ENCODE measurements at regions not wholly inside any gene's neighbourhood (a gene's known extent, or its start where the extent isn't known, plus 50 kb on each side); places are given as distances from the start of the nearest gene placed in this dataset.

- Histone ChIP-seq H3K27me3 (ENCODE audit: insufficient read depth, low read length) (no peaks in the 10 kb centered on the region), H3K27ac (ENCODE audit: low read length) (no peak overlapping the region), H3K4me1 (ENCODE audit: insufficient read depth, low read length) (no peaks in the 10 kb centered on the region), H3K36me3 (ENCODE audit: insufficient read depth, low read depth, low read length) (no peaks in the 10 kb centered on the region), H3K9me3 (ENCODE audit: insufficient read depth, low read depth, low read length) (no peaks in the 10 kb centered on the region), H3K4me3 (ENCODE audit: low read length) (no peak overlapping the region), H3K9ac (ENCODE audit: low read depth, low read length) (no peak overlapping the region)
Measured at GRCh38 chr10:25661632-25662031, 272.4 kb upstream of the MYO3A start.

GRCh38 chr10:25666276-25666675 is 267.8 kb upstream of the MYO3A start:
- no peak overlapping the region for H3K4me3 ChIP-seq (ENCODE audit: low read length)
- H3K36me3 ChIP-seq (ENCODE audit: insufficient read depth, low read depth, low read length) = no peaks in the 10 kb centered on the region
- H3K9ac ChIP-seq (ENCODE audit: low read depth, low read length) = no peak overlapping the region
- no peaks in the 10 kb centered on the region for H3K9me3 ChIP-seq (ENCODE audit: insufficient read depth, low read depth, low read length)
- no peaks in the 10 kb centered on the region for H3K27me3 ChIP-seq (ENCODE audit: insufficient read depth, low read length)
- H3K27ac ChIP-seq (ENCODE audit: low read length) = no peak overlapping the region
- H3K4me1 ChIP-seq (ENCODE audit: insufficient read depth, low read length) = no peaks in the 10 kb centered on the region

GRCh38 chr10:25675204-25675603 is 258.8 kb upstream of the MYO3A start:
- no peaks in the 10 kb centered on the region for H3K36me3 ChIP-seq (ENCODE audit: insufficient read depth, low read depth, low read length)
- H3K9me3 ChIP-seq (ENCODE audit: insufficient read depth, low read depth, low read length) = no peaks in the 10 kb centered on the region
- H3K4me3 ChIP-seq (ENCODE audit: low read length) = no peak overlapping the region
- H3K27me3 ChIP-seq (ENCODE audit: insufficient read depth, low read length) = no peaks in the 10 kb centered on the region
- H3K4me1 ChIP-seq (ENCODE audit: insufficient read depth, low read length) = no peaks in the 10 kb centered on the region
- H3K27ac ChIP-seq (ENCODE audit: low read length) = no peak overlapping the region
- no peak overlapping the region for H3K9ac ChIP-seq (ENCODE audit: low read depth, low read length)

- no peaks in the 10 kb centered on the region for H3K36me3 ChIP-seq (ENCODE audit: insufficient read depth, low read depth, low read length)
- H3K4me1 ChIP-seq (ENCODE audit: insufficient read depth, low read length) = no peaks in the 10 kb centered on the region
- no peaks in the 10 kb centered on the region for H3K27me3 ChIP-seq (ENCODE audit: insufficient read depth, low read length)
- no peak overlapping the region for H3K27ac ChIP-seq (ENCODE audit: low read length)
- no peaks in the 10 kb centered on the region for H3K9me3 ChIP-seq (ENCODE audit: insufficient read depth, low read depth, low read length)
- no peak overlapping the region for H3K9ac ChIP-seq (ENCODE audit: low read depth, low read length)
- H3K4me3 ChIP-seq (ENCODE audit: low read length) = no peak overlapping the region
Measured at GRCh38 chr10:25675615-25676014, 258.4 kb upstream of the MYO3A start.

GRCh38 chr10:25678220-25678619 is 255.8 kb upstream of the MYO3A start:
- no peak overlapping the region for H3K27ac ChIP-seq (ENCODE audit: low read length)
- no peak overlapping the region for H3K4me3 ChIP-seq (ENCODE audit: low read length)
- H3K9me3 ChIP-seq (ENCODE audit: insufficient read depth, low read depth, low read length) = no peaks in the 10 kb centered on the region
- no peaks in the 10 kb centered on the region for H3K4me1 ChIP-seq (ENCODE audit: insufficient read depth, low read length)
- no peak overlapping the region for H3K9ac ChIP-seq (ENCODE audit: low read depth, low read length)
- H3K27me3 ChIP-seq (ENCODE audit: insufficient read depth, low read length) = no peaks in the 10 kb centered on the region
- H3K36me3 ChIP-seq (ENCODE audit: insufficient read depth, low read depth, low read length) = no peaks in the 10 kb centered on the region

- Histone ChIP-seq H3K9me3 (ENCODE audit: insufficient read depth, low read depth, low read length) (no peaks in the 10 kb centered on the region), H3K27me3 (ENCODE audit: insufficient read depth, low read length) (no peaks in the 10 kb centered on the region), H3K36me3 (ENCODE audit: insufficient read depth, low read depth, low read length) (no peaks in the 10 kb centered on the region), H3K4me3 (ENCODE audit: low read length) (no peak overlapping the region), H3K27ac (ENCODE audit: low read length) (no peak overlapping the region), H3K4me1 (ENCODE audit: insufficient read depth, low read length) (no peaks in the 10 kb centered on the region), H3K9ac (ENCODE audit: low read depth, low read length) (no peak overlapping the region)
Measured at GRCh38 chr10:25678666-25679065, 255.4 kb upstream of the MYO3A start.

GRCh38 chr10:25682203-25682851 is 251.7 kb upstream of the MYO3A start:
- no peak overlapping the region for H3K9ac ChIP-seq (ENCODE audit: low read depth, low read length)
- no peaks in the 10 kb centered on the region for H3K9me3 ChIP-seq (ENCODE audit: insufficient read depth, low read depth, low read length)
- H3K36me3 ChIP-seq (ENCODE audit: insufficient read depth, low read depth, low read length) = no peaks in the 10 kb centered on the region
- no peaks in the 10 kb centered on the region for H3K27me3 ChIP-seq (ENCODE audit: insufficient read depth, low read length)
- H3K27ac ChIP-seq (ENCODE audit: low read length) = no peak overlapping the region
- H3K4me1 ChIP-seq (ENCODE audit: insufficient read depth, low read length) = no peaks in the 10 kb centered on the region
- no peak overlapping the region for H3K4me3 ChIP-seq (ENCODE audit: low read length)

GRCh38 chr10:25683344-25683743 is 250.7 kb upstream of the MYO3A start:
- no peaks in the 10 kb centered on the region for H3K36me3 ChIP-seq (ENCODE audit: insufficient read depth, low read depth, low read length)

GRCh38 chr10:25687521-25687920 is 246.5 kb upstream of the MYO3A start:
- Histone ChIP-seq H3K4me1 (ENCODE audit: insufficient read depth, low read length) (no peaks in the 10 kb centered on the region), H3K27ac (ENCODE audit: low read length) (no peak overlapping the region), H3K4me3 (ENCODE audit: low read length) (no peak overlapping the region), H3K9me3 (ENCODE audit: insufficient read depth, low read depth, low read length) (no peaks in the 10 kb centered on the region), H3K36me3 (ENCODE audit: insufficient read depth, low read depth, low read length) (no peaks in the 10 kb centered on the region), H3K9ac (ENCODE audit: low read depth, low read length) (no peak overlapping the region), H3K27me3 (ENCODE audit: insufficient read depth, low read length) (no peaks in the 10 kb centered on the region)

More at GRCh38 chr10:25683344-25683743, 250.7 kb upstream of the MYO3A start:
- no peak overlapping the region for H3K27ac ChIP-seq (ENCODE audit: low read length)
- no peaks in the 10 kb centered on the region for H3K9me3 ChIP-seq (ENCODE audit: insufficient read depth, low read depth, low read length)
- H3K9ac ChIP-seq (ENCODE audit: low read depth, low read length) = no peak overlapping the region
- H3K4me1 ChIP-seq (ENCODE audit: insufficient read depth, low read length) = no peaks in the 10 kb centered on the region
- no peak overlapping the region for H3K4me3 ChIP-seq (ENCODE audit: low read length)
- H3K27me3 ChIP-seq (ENCODE audit: insufficient read depth, low read length) = no peaks in the 10 kb centered on the region

GRCh38 chr10:25689346-25690100 is 244.5 kb upstream of the MYO3A start:
- Histone ChIP-seq H3K9ac (ENCODE audit: low read depth, low read length) (no peak overlapping the region), H3K9me3 (ENCODE audit: insufficient read depth, low read depth, low read length) (no peaks in the 10 kb centered on the region), H3K27ac (ENCODE audit: low read length) (no peak overlapping the region), H3K36me3 (ENCODE audit: insufficient read depth, low read depth, low read length) (no peaks in the 10 kb centered on the region), H3K4me1 (ENCODE audit: insufficient read depth, low read length) (no peaks in the 10 kb centered on the region), H3K4me3 (ENCODE audit: low read length) (no peak overlapping the region), H3K27me3 (ENCODE audit: insufficient read depth, low read length) (no peaks in the 10 kb centered on the region)

- Histone ChIP-seq H3K9me3 (ENCODE audit: insufficient read depth, low read depth, low read length) (no peaks in the 10 kb centered on the region), H3K4me3 (ENCODE audit: low read length) (no peak overlapping the region), H3K27ac (ENCODE audit: low read length) (no peak overlapping the region), H3K9ac (ENCODE audit: low read depth, low read length) (no peak overlapping the region), H3K36me3 (ENCODE audit: insufficient read depth, low read depth, low read length) (no peaks in the 10 kb centered on the region), H3K4me1 (ENCODE audit: insufficient read depth, low read length) (no peaks in the 10 kb centered on the region), H3K27me3 (ENCODE audit: insufficient read depth, low read length) (no peaks in the 10 kb centered on the region)
Measured at GRCh38 chr10:25692761-25693160, 241.3 kb upstream of the MYO3A start.

- Histone ChIP-seq H3K36me3 (ENCODE audit: insufficient read depth, low read depth, low read length) (no peaks in the 10 kb centered on the region), H3K27ac (ENCODE audit: low read length) (no peak overlapping the region), H3K4me3 (ENCODE audit: low read length) (no peak overlapping the region), H3K9me3 (ENCODE audit: insufficient read depth, low read depth, low read length) (no peaks in the 10 kb centered on the region), H3K27me3 (ENCODE audit: insufficient read depth, low read length) (no peaks in the 10 kb centered on the region), H3K4me1 (ENCODE audit: insufficient read depth, low read length) (no peaks in the 10 kb centered on the region), H3K9ac (ENCODE audit: low read depth, low read length) (no peak overlapping the region)
Measured at GRCh38 chr10:25694206-25694933, 239.7 kb upstream of the MYO3A start.
